B cell (primary cell): ENCODE measurements at regions not wholly inside any gene's neighbourhood (a gene's known extent, or its start where the extent isn't known, plus 50 kb on each side); places are given as distances from the start of the nearest gene placed in this dataset.
"Not testable (repeated sequence)": the region's sequence is repeated elsewhere in the genome, so short reads cannot be mapped to it uniquely, and the experiment has no call there.

Experiments
- ATAC-seq: fragments of 200-7000 bp; cut with Tn5 transposase; one replicate; pipeline ENCODE4 v1.10.0; 2021; ENCODE audit warnings: low read depth, mild to moderate bottlenecking, moderate number of reproducible peaks, moderate library complexity
- CTCF ChIA-PET: fragments of 350-600 bp; sonication (Branson Sonifier 250); formaldehyde crosslinking; loops from one replicate; lab custom pipeline; 2021; ENCODE audit warnings: antibody characterized with exemption, inconsistent platforms; lab: Charles Lee
- POLR2A ChIA-PET: fragments of 350-600 bp; sonication (Branson Sonifier 250); formaldehyde crosslinking; loops from one replicate; lab custom pipeline; 2021; ENCODE audit warnings: antibody characterized with exemption; lab: Charles Lee
- DNase-seq: peaks from one replicate; pipeline ENCODE4 v3.0.0; 2013
- H2AFZ ChIP-seq: 2 replicates; pipeline ENCODE4 v1.6.1; 2012; ENCODE audit warnings: mild to moderate bottlenecking, low read depth, low read length; ENCODE audit not compliant: insufficient read depth, poor library complexity, severe bottlenecking
- H3K27ac ChIP-seq, 2 donors: 1 replicate in 1 of 2; 2 replicates in 1 of 2; pipeline ENCODE4 v1.5.1; 2012 to 2013; ENCODE audit warnings: low read length in 2 of 2, mild to moderate bottlenecking in 2 of 2, moderate library complexity in 1 of 2
- H3K27me3 ChIP-seq, 4 experiments: fragments of 200-600 bp in 1 of 4; sonication (generic) in 1 of 4; replicated peaks in 1 of 4; 1 replicate in 2 of 4; 2 replicates in 2 of 4; pipeline versions ENCODE4 v1.6.1 to v1.7.0; 2013 to 2016; ENCODE audit warnings: low read length in 3 of 4, mild to moderate bottlenecking in 2 of 4, mixed read lengths in 1 of 4, moderate library complexity in 1 of 4; ENCODE audit not compliant: insufficient read depth in 4 of 4, control insufficient read depth in 3 of 4; ENCODE audit errors: control extremely low read depth in 1 of 4
- H3K36me3 ChIP-seq, 2 experiments: replicated peaks in 1 of 2; 1 replicate in 1 of 2; 2 replicates in 1 of 2; pipeline versions ENCODE4 v1.6.1 to v1.7.1; 2013; ENCODE audit warnings: low read length in 1 of 2; ENCODE audit not compliant: insufficient read depth in 2 of 2, control insufficient read depth in 1 of 2; ENCODE audit errors: control extremely low read depth in 1 of 2, extremely low read depth in 1 of 2
- H3K4me1 ChIP-seq, 2 donors: fragments of 200-600 bp in 1 of 2; sonication (generic) in 1 of 2; 1 replicate in 1 of 2; 2 replicates in 1 of 2; pipeline versions ENCODE4 v1.5.1 to v1.6.1; 2013 to 2017; ENCODE audit warnings: low read length in 2 of 2; ENCODE audit not compliant: control insufficient read depth in 2 of 2, insufficient read depth in 2 of 2
- H3K4me2 ChIP-seq: replicated peaks from 2 replicates; pipeline ENCODE3; 2012; ENCODE audit warnings: mild to moderate bottlenecking, low read depth, low read length; ENCODE audit not compliant: poor library complexity, severe bottlenecking
- H3K4me3 ChIP-seq, 5 experiments: fragments of 200-600 bp in 1 of 5; sonication (generic) in 1 of 5; 1 replicate in 3 of 5; 2 replicates in 2 of 5; pipeline versions ENCODE4 v1.5.1 to v1.7.0; 2011 to 2016; ENCODE audit warnings: low read length in 4 of 5, mild to moderate bottlenecking in 4 of 5, low read depth in 2 of 5, control low read depth in 1 of 5, moderate library complexity in 1 of 5; ENCODE audit not compliant: insufficient read depth in 1 of 5; ENCODE audit errors: control extremely low read depth in 1 of 5, extremely low read depth in 1 of 5
- H3K79me2 ChIP-seq: fragments of 200-600 bp; sonication (generic); one replicate; pipeline ENCODE4 v1.6.0; 2016; ENCODE audit warnings: low read length; ENCODE audit not compliant: control insufficient read depth, insufficient read depth
- H3K9ac ChIP-seq: fragments of 200-600 bp; sonication (generic); 2 replicates; pipeline ENCODE4 v1.6.1; 2017; ENCODE audit warnings: mild to moderate bottlenecking, low read length, moderate library complexity
- H3K9me3 ChIP-seq, 3 donors: one replicate each; pipeline versions ENCODE4 v1.6.1 to v1.7.1; 2013; ENCODE audit warnings: low read length in 2 of 3; ENCODE audit not compliant: control insufficient read depth in 2 of 3, insufficient read depth in 1 of 3; ENCODE audit errors: control extremely low read depth in 1 of 3
- H4K20me1 ChIP-seq: 2 replicates; pipeline ENCODE4 v1.6.0; 2012; ENCODE audit warnings: mild to moderate bottlenecking, low read length; ENCODE audit not compliant: insufficient read depth, control insufficient read depth, poor library complexity, severe bottlenecking
- H3K27ac Mint-ChIP-seq: one replicate; pipeline ENCODE4 v1.8.0; 2021; ENCODE audit warnings: mixed read lengths
- H3K27me3 Mint-ChIP-seq: one replicate; pipeline ENCODE4 v1.8.0; 2021; ENCODE audit warnings: mixed read lengths
- H3K4me1 Mint-ChIP-seq: one replicate; pipeline ENCODE4 v1.8.0; 2021; ENCODE audit warnings: mixed read lengths
- H3K4me3 Mint-ChIP-seq: one replicate; pipeline ENCODE4 v1.8.0; 2021; ENCODE audit warnings: mixed read lengths
- H3K9me3 Mint-ChIP-seq: one replicate; pipeline ENCODE4 v1.8.0; 2022; ENCODE audit warnings: mixed read lengths; ENCODE audit not compliant: insufficient read depth
- WGBS: methylation state at CpG from one replicate; pipeline ENCODE4 v1.1.5; 2013; ENCODE audit warnings: missing lambda C conversion rate; ENCODE audit not compliant: insufficient coverage; 5-methylcytosine and 5-hydroxymethylcytosine counted together
- intact Hi-C: fragments of 100-400 bp; cut with micrococcal nuclease; formaldehyde crosslinking; loops from one replicate; pipeline ENCODE4 v1.10.0; 2022

- H3K4me3 ChIP-seq, H4K20me1 ChIP-seq, H2AFZ ChIP-seq, ATAC-seq, H3K4me1 ChIP-seq, DNase-seq, H3K27me3 ChIP-seq, H3K27ac Mint-ChIP-seq, H3K4me1 Mint-ChIP-seq, H3K79me2 ChIP-seq, CTCF ChIA-PET, POLR2A ChIA-PET, intact Hi-C loops, H3K9ac ChIP-seq, H3K27me3 Mint-ChIP-seq, H3K36me3 ChIP-seq, H3K27ac ChIP-seq, H3K4me2 ChIP-seq, H3K4me3 Mint-ChIP-seq: not testable (repeated sequence)
- 51% methylated on average over 55 of the region's 57 CpGs for WGBS
- H3K9me3 Mint-ChIP-seq: peaks cover 12% of the 10 kb centered on the region
- peaks cover 0 to 22% (median 4%) of the 10 kb centered on the region in 3 donors for H3K9me3 ChIP-seq
Observed at GRCh38 chr11:49891910-49892671, 60.1 kb upstream of the OR4C13 start.

GRCh38 chr11:49893442-49893841, 58.7 kb upstream of the OR4C13 start:
- ATAC-seq, POLR2A ChIA-PET, H2AFZ ChIP-seq, H3K36me3 ChIP-seq, H3K4me3 ChIP-seq, H3K4me1 ChIP-seq, H3K27ac ChIP-seq, DNase-seq, H3K27ac Mint-ChIP-seq, H3K4me2 ChIP-seq, intact Hi-C loops, H3K27me3 ChIP-seq, CTCF ChIA-PET, H3K27me3 Mint-ChIP-seq, H4K20me1 ChIP-seq, H3K9ac ChIP-seq, H3K4me1 Mint-ChIP-seq, H3K79me2 ChIP-seq, H3K4me3 Mint-ChIP-seq: not testable (repeated sequence)
- WGBS: 98% methylated on average over 12 of the region's 29 CpGs
- peaks cover 0 to 22% (median 5%) of the 10 kb centered on the region in 3 donors for H3K9me3 ChIP-seq
- peaks cover 12% of the 10 kb centered on the region for H3K9me3 Mint-ChIP-seq
